Endothelial cell of umbilical vein (primary cell): ENCODE measurements at regions not wholly inside any gene's neighbourhood (a gene's known extent, or its start where the extent isn't known, plus 50 kb on each side); places are given as distances from the start of the nearest gene placed in this dataset.

ENCODE experiments used
- BruUV-seq: library from RNA; stranded (reverse); fragments of 400-500 nt; replicated peaks from 2 replicates; lab custom pipeline; 2021; lab: Mats Ljungman, UMichigan
- CTCF ChIA-PET: fragments of 300-600, 350-600 bp; sonication (Branson Sonifier 250); formaldehyde crosslinking; loops from one replicate; lab custom pipeline; 2021; ENCODE audit warnings: antibody characterized with exemption, inconsistent platforms; lab: Charles Lee
- POLR2A ChIA-PET: fragments of 300-600, 350-600 bp; sonication (Branson Sonifier 250); formaldehyde crosslinking; loops from one replicate; lab custom pipeline; 2021; ENCODE audit warnings: antibody characterized with exemption, inconsistent platforms; lab: Charles Lee
- DNase-seq: peaks from one replicate; pipeline ENCODE4 v3.0.0-alpha.2; 2011; ENCODE audit warnings: low read depth, low spot score
- FAIRE-seq: peaks from 2 replicates; lab custom pipeline; 2011; peaks lifted over from hg19 to GRCh38; lab: Jason Lieb, UNC
- H2AFZ ChIP-seq: 2 replicates; pipeline ENCODE4 v1.6.0; 2012; ENCODE audit warnings: low read depth, low read length, control low read depth, inconsistent platforms
- H3K27ac ChIP-seq: 2 replicates; pipeline ENCODE4 v1.5.1; 2011; ENCODE audit warnings: low read depth, mild to moderate bottlenecking, control low read depth, low read length, moderate library complexity; ENCODE audit not compliant: insufficient read depth
- H3K27me3 ChIP-seq, 2 experiments: 2 replicates each; pipeline versions ENCODE4 v1.6.0 to v1.6.1; 2011; ENCODE audit warnings: low read length in 2 of 2, mixed read lengths in 1 of 2; ENCODE audit not compliant: control insufficient read depth in 2 of 2, insufficient read depth in 2 of 2
- H3K36me3 ChIP-seq, 2 experiments: 2 replicates in 1 of 2; 3 replicates in 1 of 2; pipeline ENCODE4 v1.5.1; 2011; ENCODE audit warnings: low read length in 2 of 2, mild to moderate bottlenecking in 1 of 2, moderate library complexity in 1 of 2; ENCODE audit not compliant: control insufficient read depth in 2 of 2, insufficient read depth in 2 of 2; ENCODE audit errors: extremely low read depth in 1 of 2
- H3K4me1 ChIP-seq: 3 replicates; pipeline ENCODE4 v1.5.1; 2011; ENCODE audit warnings: mild to moderate bottlenecking, low read length; ENCODE audit not compliant: control insufficient read depth, insufficient read depth; ENCODE audit errors: extremely low read depth
- H3K4me2 ChIP-seq: 2 replicates; pipeline ENCODE4 v1.6.1; 2011; ENCODE audit warnings: low read length, control low read depth, mixed read lengths; ENCODE audit not compliant: insufficient read depth
- H3K4me3 ChIP-seq, 3 experiments: fragments of 200-600 bp in 1 of 3; sonication (generic), shearing (Covaris generic) in 1 of 3; replicated peaks in 1 of 3; 2 replicates each; pipeline ENCODE4 v1.5.1; 2011 to 2016; ENCODE audit warnings: control low read depth in 3 of 3, low read length in 3 of 3, mild to moderate bottlenecking in 2 of 3, inconsistent platforms in 1 of 3, low read depth in 1 of 3, moderate library complexity in 1 of 3; ENCODE audit not compliant: insufficient read depth in 1 of 3
- H3K79me2 ChIP-seq: 2 replicates; pipeline ENCODE4 v1.6.0; 2012; ENCODE audit warnings: low read length, inconsistent platforms; ENCODE audit not compliant: control insufficient read depth, insufficient read depth
- H3K9ac ChIP-seq: replicated peaks from 2 replicates; pipeline ENCODE3; 2011; ENCODE audit warnings: low read length, control low read depth; ENCODE audit not compliant: insufficient read depth; ENCODE audit errors: extremely low read depth
- H3K9me1 ChIP-seq: replicated peaks from 3 replicates; pipeline ENCODE4 v1.6.0; 2011; ENCODE audit warnings: mild to moderate bottlenecking, low read length; ENCODE audit not compliant: control insufficient read depth, insufficient read depth; ENCODE audit errors: extremely low read depth
- H3K9me3 ChIP-seq: replicated peaks from 2 replicates; pipeline ENCODE4 v1.5.1; 2012; ENCODE audit warnings: low read length, inconsistent platforms; ENCODE audit not compliant: control insufficient read depth, insufficient read depth
- H4K20me1 ChIP-seq: replicated peaks from 2 replicates; pipeline ENCODE3; 2011; ENCODE audit warnings: mild to moderate bottlenecking, low read length; ENCODE audit not compliant: control insufficient read depth, insufficient read depth; ENCODE audit errors: extremely low read depth
- CTCF ChIP-seq, 2 donors: IDR thresholded peaks; 1 replicate in 1 of 2; 2 replicates in 1 of 2; pipeline ENCODE4 v1.5.1; 2011; ENCODE audit warnings: low read length in 2 of 2, mild to moderate bottlenecking in 2 of 2, moderate library complexity in 2 of 2, control low read depth in 1 of 2, inconsistent platforms in 1 of 2, low read depth in 1 of 2; ENCODE audit not compliant: insufficient read depth in 1 of 2; ENCODE audit errors: extremely low read depth in 1 of 2
- EZH2 ChIP-seq: IDR thresholded peaks from 2 replicates; pipeline ENCODE4 v1.6.1; 2012; ENCODE audit warnings: borderline replicate concordance, low read depth, mild to moderate bottlenecking, moderate library complexity, low read length, inconsistent platforms; ENCODE audit not compliant: severe bottlenecking
- FOS ChIP-seq: IDR thresholded peaks from 2 replicates; pipeline ENCODE4 v1.6.1; 2011; ENCODE audit warnings: mild to moderate bottlenecking, low read length, moderate library complexity, borderline replicate concordance; ENCODE audit not compliant: insufficient read depth
- GATA2 ChIP-seq: IDR thresholded peaks from 2 replicates; pipeline ENCODE4 v1.7.0; 2011; ENCODE audit warnings: low read depth, mild to moderate bottlenecking, moderate library complexity, mixed read lengths, low read length; ENCODE audit not compliant: insufficient read length, insufficient read depth
- JUN ChIP-seq: IDR thresholded peaks from 2 replicates; pipeline ENCODE4 v1.6.1; 2011; ENCODE audit warnings: borderline replicate concordance, low read depth; ENCODE audit not compliant: insufficient read length, insufficient read depth
- MAX ChIP-seq: IDR thresholded peaks from 2 replicates; pipeline ENCODE4 v1.6.1; 2011; ENCODE audit not compliant: insufficient read depth, insufficient read length
- MYC ChIP-seq: IDR thresholded peaks from one replicate; pipeline ENCODE4 v1.6.1; 2011; ENCODE audit warnings: mild to moderate bottlenecking, low read depth, low read length
- POLR2A ChIP-seq: IDR thresholded peaks from 2 replicates; pipeline ENCODE4 v1.6.1; 2012; ENCODE audit warnings: low read depth, mild to moderate bottlenecking, control low read depth, low read length
- POLR2AphosphoS5 ChIP-seq: IDR thresholded peaks from 2 replicates; pipeline ENCODE4 v1.6.1; 2012; ENCODE audit warnings: low read depth, mild to moderate bottlenecking, control low read depth, low read length, moderate library complexity; ENCODE audit not compliant: insufficient read depth
- dilution Hi-C: fragments of 300-500 bp; cut with MboI; formaldehyde crosslinking; loops from one replicate; pipeline ENCODE4 v1.15.0; 2019; ENCODE audit warnings: low sequenced_read_pairs; ENCODE audit not compliant: extremely low pct_ligation_motif_present
- intact Hi-C: fragments of 100-400 bp; cut with micrococcal nuclease; formaldehyde crosslinking; loops from one replicate; pipeline ENCODE4 v1.10.0; 2022

- no peak overlapping the region for H2AFZ ChIP-seq
- H3K27me3 ChIP-seq = no peaks in the 10 kb centered on the region
- no peaks in the 10 kb centered on the region for H3K4me1 ChIP-seq
- H3K27ac ChIP-seq = no peak overlapping the region
- no peaks in the 10 kb centered on the region for H4K20me1 ChIP-seq
- TF ChIP-seq FOS (no peak), MAX (no peak), POLR2A (no peak), CTCF (IDR thresholded peaks at IDR 0.05; ENCODE audit: extremely low read depth in 1 of 2, insufficient read depth in 1 of 2, low read depth in 1 of 2, low read length in 2 of 2) (no peak), POLR2AphosphoS5 (no peak), JUN (no peak), MYC (no peak), EZH2 (no peak), GATA2 (no peak)
- no peak overlapping the region for H3K4me3 ChIP-seq
- no peak overlapping the region for H3K9ac ChIP-seq
- FAIRE-seq (no peak), DNase-seq (no peak)
- H3K36me3 ChIP-seq = no peaks in the 10 kb centered on the region
- dilution Hi-C loops = no loop called here
- intact Hi-C loops = no loop called here
- no peaks in the 10 kb centered on the region for H3K9me1 ChIP-seq
- no peaks in the 10 kb centered on the region for H3K79me2 ChIP-seq
- no TSS peak for BruUV-seq
- CTCF ChIA-PET = no interaction called here
- POLR2A ChIA-PET = no interaction called here
- H3K9me3 ChIP-seq = no peaks in the 10 kb centered on the region
- no peak overlapping the region for H3K4me2 ChIP-seq
These were observed 107.2 kb upstream of the KCNH7 start for GRCh38 chr2:162945785-162946184.
